Neural crest cell (in vitro differentiated cells): ENCODE measurements at regions not wholly inside any gene's neighbourhood (a gene's known extent, or its start where the extent isn't known, plus 50 kb on each side); places are given as distances from the start of the nearest gene placed in this dataset.

Experiments used
- DNase-seq: peaks from one replicate; pipeline ENCODE4 v3.0.0; 2021; ENCODE audit warnings: low read depth, mixed read lengths, low spot score
- H3K27ac Mint-ChIP-seq: one replicate; pipeline ENCODE4 v1.8.0; 2021; ENCODE audit warnings: mild to moderate bottlenecking, mixed read lengths; ENCODE audit not compliant: unreplicated experiment
- H3K27me3 Mint-ChIP-seq: 2 replicates; pipeline ENCODE4 v1.8.0; 2021; ENCODE audit warnings: low read depth, mild to moderate bottlenecking, mixed read lengths
- H3K36me3 Mint-ChIP-seq: 2 replicates; pipeline ENCODE4 v1.8.0; 2021; ENCODE audit warnings: low read depth, mild to moderate bottlenecking, mixed read lengths
- H3K4me1 Mint-ChIP-seq: 2 replicates; pipeline ENCODE4 v1.8.0; 2021; ENCODE audit warnings: mixed read lengths
- H3K4me3 Mint-ChIP-seq: one replicate; pipeline ENCODE4 v1.8.0; 2021; ENCODE audit warnings: mild to moderate bottlenecking, mixed read lengths
- H3K9me3 Mint-ChIP-seq: 2 replicates; pipeline ENCODE4 v1.8.0; 2021; ENCODE audit warnings: mixed read lengths
- CTCF ChIP-seq: fragments of 200-600 bp; sonication (generic); conservative IDR thresholded peaks from 2 replicates; pipeline ENCODE4 v1.5.0; 2021; ENCODE audit warnings: antibody characterized with exemption, mild to moderate bottlenecking

- peaks cover 4% of the 10 kb centered on the region for H3K9me3 Mint-ChIP-seq
- peaks cover 2% of the 10 kb centered on the region for H3K27me3 Mint-ChIP-seq
- no peaks in the 10 kb centered on the region for H3K36me3 Mint-ChIP-seq
- peaks cover 6% of the 10 kb centered on the region for H3K4me1 Mint-ChIP-seq
- TF ChIP-seq CTCF: no peak
- H3K4me3 Mint-ChIP-seq: no peak overlapping the region
- no peak for DNase-seq
- H3K27ac Mint-ChIP-seq: no peak overlapping the region
Observed at GRCh38 chr14:98375566-98375965, 896.4 kb downstream of the BCL11B start.

DNA sequence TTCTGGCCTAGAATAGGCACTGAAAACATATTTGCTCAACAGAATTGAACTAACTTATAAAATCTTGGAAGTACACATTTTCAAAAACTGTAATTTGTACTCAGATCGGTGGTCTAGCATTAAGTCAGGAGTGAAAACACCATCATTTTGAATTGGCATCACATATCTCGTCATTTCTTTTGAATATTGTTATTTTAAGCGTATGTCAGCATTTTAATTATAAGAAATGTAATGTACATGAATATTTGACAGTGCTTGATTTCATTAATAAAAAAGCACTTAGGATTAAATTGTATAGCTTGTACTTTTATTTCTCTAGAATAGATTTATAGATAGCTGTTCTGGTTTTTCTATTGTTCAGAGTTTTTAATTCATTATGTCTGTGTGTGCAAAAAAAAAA is 892.2 kb downstream of the BCL11B start:
- H3K36me3 Mint-ChIP-seq: no peaks in the 10 kb centered on the region
- no peaks in the 10 kb centered on the region for H3K27me3 Mint-ChIP-seq
- no peak overlapping the region for H3K27ac Mint-ChIP-seq
- no peak for DNase-seq
- H3K4me1 Mint-ChIP-seq: no peaks in the 10 kb centered on the region
- H3K4me3 Mint-ChIP-seq: no peak overlapping the region
- H3K9me3 Mint-ChIP-seq: peaks cover 4% of the 10 kb centered on the region
- TF ChIP-seq CTCF: no peak

DNA sequence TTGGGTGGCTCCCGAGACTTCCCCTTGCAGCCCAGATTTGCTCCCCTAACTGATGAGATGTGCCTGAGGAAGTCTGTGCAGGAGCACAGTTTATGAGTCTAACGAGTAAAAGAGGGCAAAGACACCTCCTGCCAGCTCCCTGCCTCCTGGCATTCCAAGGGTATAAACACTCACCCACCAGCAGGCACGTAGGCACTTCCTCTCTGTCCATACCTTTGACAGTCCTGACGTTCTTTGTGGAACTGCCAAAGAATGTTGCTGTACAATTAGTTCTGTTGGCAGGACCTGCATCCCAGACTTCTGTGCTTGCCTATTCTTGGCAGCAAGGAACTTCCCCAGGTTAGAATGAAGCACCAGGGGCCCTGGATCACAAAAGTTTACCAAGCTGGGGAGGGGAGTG is 889.3 kb downstream of the BCL11B start:
- no peak for TF ChIP-seq CTCF
- no peak for DNase-seq
- Mint-ChIP-seq H3K4me1 (no peaks in the 10 kb centered on the region), H3K36me3 (no peaks in the 10 kb centered on the region), H3K27ac (no peak overlapping the region), H3K27me3 (no peaks in the 10 kb centered on the region), H3K4me3 (no peak overlapping the region), H3K9me3 (peaks cover 4% of the 10 kb centered on the region)

GRCh38 chr14:98385851-98386250 is 886.1 kb downstream of the BCL11B start:
- DNase-seq: no peak
- H3K27ac Mint-ChIP-seq: no peak overlapping the region
- H3K9me3 Mint-ChIP-seq: no peaks in the 10 kb centered on the region

GRCh38 chr14:98391061-98391460 is 880.9 kb downstream of the BCL11B start:
- H3K4me1 Mint-ChIP-seq: no peaks in the 10 kb centered on the region
- no peak overlapping the region for H3K27ac Mint-ChIP-seq
- no peaks in the 10 kb centered on the region for H3K9me3 Mint-ChIP-seq
- no peak for TF ChIP-seq CTCF
- H3K27me3 Mint-ChIP-seq: no peaks in the 10 kb centered on the region
- no peak for DNase-seq
- H3K4me3 Mint-ChIP-seq: no peak overlapping the region
- H3K36me3 Mint-ChIP-seq: no peaks in the 10 kb centered on the region

More at GRCh38 chr14:98385851-98386250, 886.1 kb downstream of the BCL11B start:
- no peak for TF ChIP-seq CTCF
- no peaks in the 10 kb centered on the region for H3K27me3 Mint-ChIP-seq
- H3K4me3 Mint-ChIP-seq: no peak overlapping the region
- no peaks in the 10 kb centered on the region for H3K36me3 Mint-ChIP-seq
- H3K4me1 Mint-ChIP-seq: no peaks in the 10 kb centered on the region

DNA sequence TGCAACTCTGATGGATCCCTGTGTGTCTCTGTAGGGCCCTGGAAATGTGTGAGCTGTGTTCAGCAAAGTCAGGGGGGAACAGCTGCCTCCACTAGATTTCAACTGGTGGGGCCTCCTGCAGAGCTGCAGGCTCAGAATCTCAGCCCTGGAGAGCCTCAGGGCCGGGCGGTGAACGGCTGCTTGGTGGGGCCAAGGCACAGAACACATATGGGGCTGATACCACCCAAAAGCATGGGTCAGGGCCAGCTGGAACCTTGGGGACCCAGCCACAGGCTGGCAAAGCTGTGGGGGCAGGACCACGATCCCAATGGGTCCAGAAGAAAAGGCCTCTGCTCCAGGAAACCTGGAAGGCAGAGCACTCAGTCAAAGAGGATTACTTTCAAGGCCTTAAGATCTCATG is 878.5 kb downstream of the BCL11B start:
- Mint-ChIP-seq H3K4me1 (no peaks in the 10 kb centered on the region), H3K4me3 (no peak overlapping the region), H3K9me3 (no peaks in the 10 kb centered on the region), H3K27ac (no peak overlapping the region), H3K27me3 (no peaks in the 10 kb centered on the region), H3K36me3 (no peaks in the 10 kb centered on the region)
- no peak for DNase-seq
- no peak for TF ChIP-seq CTCF
